ENCODE measurements at regions not wholly inside any gene's neighbourhood (a gene's known extent, or its start where the extent isn't known, plus 50 kb on each side); places are given as distances from the start of the nearest gene placed in this dataset.
A peak's percentile ranks its signal among the peaks of the same experiment; 100 is the strongest.
"Not testable (repeated sequence)": the region's sequence is repeated elsewhere in the genome, so short reads cannot be mapped to it uniquely, and the experiment has no call there.

DNA sequence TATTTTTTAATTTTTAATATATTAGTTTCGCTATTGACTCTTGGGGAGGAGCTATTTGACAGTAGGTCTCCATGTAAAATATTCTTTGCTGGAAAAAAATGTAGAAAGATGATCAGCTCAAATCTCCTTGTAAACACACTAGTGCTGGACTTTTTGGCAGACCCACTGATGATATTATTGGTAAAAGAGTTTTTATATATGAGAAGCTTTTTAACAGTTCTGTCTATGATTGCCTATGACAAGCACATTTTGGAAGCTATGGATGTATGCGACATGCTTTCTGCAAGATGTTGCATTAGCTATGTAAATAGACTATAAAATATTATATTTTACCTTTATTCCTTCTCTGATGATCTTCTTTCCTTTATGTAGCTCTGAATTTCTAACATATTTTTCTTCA is 928.5 kb downstream of the DNAJB9 start:
- no peak for DNase-seq

DNA sequence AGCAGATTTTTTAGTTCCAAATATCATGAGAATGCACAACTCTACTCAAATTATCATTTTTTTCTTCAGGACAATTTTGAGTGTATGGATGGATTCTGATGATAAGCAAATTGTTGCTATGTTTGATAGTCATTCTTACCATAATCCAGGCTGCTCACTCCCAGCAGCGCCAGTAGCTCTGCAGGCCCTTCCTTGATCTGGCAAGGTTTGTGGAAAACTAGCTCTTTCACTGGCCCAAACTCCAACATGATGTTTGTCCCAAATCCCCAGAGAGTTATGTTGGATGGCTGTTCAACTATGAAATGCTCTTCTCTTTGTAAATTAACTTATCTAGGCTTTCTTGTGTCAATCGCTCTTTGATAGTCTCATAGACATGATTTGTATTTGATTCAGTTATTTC is 933.7 kb downstream of the DNAJB9 start:
- no peak for DNase-seq

DNA sequence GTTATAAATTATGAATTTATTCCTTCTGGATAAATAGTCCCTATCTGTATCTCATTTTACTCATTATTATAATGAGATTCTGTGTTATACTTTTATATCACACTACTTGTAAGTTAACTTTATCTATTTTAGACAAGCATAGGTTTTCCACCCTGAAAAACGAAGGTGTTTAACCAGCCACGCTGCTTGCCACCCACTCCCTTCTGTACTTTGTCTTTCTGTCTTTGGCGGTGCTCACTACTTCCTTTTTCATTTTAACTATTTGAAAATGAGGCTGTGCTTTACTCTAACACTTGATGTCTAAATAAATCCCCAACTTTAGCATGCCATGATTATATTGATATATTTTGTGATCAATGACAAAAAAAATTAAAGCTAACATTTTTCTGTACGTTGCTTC is 952.9 kb downstream of the DNAJB9 start:
- no peak for DNase-seq

DNA sequence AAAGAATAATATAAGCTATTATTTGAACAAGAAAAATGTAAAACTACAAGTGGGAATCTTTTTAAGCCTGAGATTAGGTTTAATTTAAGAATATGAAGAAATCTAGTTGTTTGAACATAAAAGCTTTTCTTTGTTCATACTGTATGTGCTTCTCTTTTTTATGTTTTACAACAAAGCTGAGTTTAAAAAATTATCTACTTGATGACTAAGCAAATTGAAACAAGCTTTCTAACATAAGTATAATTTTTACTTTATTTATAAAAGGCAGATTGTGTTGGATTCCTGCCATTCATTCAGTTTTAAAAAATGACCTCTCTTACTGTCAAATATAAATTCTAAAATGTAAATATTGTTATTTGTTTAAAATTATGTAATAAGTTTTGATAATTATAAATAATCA is 958.2 kb downstream of the DNAJB9 start:
- DNase-seq, result no peak

DNA sequence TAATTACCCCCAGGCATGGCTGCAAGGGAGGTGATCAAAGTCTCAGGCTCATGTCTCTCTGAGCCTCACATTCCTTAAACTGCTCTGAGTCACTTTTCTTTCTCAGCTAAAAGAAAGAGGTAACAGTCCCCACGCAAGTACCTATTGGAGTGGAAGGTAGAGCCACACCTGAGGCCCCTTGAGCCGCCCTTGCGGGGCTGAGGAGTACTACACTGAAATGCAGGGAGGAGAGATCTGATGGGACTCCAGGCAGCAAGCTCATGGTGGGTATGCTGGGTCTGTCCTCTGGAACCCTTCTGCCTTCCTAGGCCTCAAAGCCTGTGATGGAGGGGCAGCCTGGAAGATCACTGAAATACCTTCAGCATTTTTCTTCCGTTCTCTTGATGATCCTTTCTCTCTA is 960.0 kb downstream of the DNAJB9 start:
- no peak for DNase-seq

DNA sequence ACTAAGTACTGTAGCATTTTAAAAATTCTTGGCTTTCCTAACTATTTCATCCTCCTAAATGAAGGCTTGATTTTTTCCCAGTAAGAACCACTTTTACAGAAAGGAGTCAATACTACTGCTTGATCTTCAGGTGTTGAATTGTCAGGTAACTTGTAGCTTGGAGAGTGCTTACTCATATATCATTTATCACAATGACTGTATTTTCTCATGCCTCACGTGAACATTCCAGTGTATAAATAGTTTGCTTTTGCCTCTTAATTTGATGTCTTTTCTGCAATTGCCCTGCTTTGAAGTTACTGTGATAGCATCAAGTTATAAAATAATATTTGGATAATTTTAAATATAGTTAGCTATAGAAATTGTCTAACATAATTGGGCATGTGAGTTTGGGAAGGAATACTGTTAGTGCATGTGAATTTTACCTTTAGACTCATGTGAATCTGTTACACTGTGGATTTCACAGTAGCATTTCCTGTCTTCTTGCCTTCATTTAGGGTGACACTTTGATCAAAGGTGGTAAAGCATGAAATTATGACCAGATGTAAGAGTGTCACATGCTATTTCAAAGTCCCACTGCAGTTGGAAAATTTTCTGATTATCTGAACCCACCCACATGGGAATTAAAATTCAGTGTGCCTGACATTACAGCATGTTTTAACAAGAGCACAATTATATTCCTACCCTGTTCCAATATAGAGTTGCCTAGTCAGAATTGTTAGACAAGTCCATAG is 962.8 kb downstream of the DNAJB9 start:
- no peak for DNase-seq

DNA sequence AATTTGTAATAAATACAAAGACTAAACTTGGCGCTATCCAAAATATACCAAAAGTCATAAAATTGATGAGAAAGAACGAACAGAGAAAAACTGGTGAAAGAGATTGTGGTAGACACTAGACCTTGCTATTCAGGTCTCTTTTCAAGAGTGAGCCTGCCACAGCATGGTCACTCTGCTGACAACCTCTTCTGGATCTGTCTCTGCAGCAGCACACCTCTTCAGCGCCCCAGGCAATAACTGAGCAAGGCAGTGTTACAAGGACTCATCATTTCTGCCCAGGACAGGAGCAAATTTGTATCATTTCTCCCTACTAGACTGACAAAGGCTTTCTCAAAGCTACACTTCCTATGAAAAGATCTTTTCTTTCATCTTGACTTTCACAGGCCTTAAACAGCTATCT is 976.0 kb downstream of the DNAJB9 start:
- DNase-seq, result no peak

DNA sequence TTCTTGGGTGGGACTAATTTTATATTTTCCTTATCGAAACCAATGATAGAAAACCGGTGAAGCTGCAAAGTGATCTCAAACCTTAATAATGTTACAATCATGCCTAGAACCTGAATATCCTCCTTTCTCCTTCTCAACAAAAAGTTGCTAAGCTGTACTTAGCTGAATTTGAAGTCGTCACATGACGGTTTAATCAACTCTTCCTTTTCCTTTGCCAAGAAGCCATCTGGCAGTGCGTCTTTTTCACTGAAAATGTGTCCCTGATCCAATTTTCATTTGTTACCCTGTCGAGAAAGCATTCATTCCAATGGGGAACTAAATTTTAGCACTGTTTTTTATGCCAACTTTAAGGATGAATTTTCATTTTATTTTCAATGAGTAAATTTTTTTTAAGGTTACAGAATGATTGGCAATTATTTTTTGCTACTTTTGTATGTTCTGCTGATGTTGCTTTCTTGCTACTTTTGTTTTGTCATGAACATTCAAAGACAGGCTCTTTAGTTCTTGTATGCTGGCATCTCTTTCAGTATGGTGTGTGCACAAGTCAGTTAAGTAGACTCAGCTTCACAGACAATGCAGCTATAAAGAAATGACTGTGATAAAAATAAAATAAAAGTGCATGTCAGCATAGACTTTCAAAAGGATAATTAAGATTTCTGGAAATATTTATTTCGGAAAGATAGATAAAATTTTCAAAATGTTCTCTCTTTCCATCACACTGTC is 980.0 kb downstream of the DNAJB9 start:
- DNase-seq, result no peak

DNA sequence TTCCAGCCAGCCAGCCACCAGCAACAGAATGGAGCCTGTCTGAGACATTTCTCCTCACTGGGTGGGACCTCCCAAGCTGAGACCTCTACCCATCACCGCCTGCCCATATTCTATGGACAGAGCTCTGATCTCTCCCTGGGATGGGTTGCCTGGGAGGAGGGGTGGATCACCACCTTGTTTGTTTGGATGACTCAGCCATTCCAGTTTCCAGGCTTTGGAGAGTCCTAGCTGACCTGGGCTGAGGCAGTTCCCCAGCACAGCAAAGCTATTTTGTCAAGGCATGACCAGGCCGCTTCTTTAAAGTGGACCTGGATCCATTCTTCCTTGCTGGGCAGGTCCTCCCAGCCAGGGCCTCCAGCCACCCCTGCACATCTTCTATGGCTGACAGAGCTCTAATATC is 982.3 kb downstream of the DNAJB9 start:
- DNase-seq, result no peak

DNA sequence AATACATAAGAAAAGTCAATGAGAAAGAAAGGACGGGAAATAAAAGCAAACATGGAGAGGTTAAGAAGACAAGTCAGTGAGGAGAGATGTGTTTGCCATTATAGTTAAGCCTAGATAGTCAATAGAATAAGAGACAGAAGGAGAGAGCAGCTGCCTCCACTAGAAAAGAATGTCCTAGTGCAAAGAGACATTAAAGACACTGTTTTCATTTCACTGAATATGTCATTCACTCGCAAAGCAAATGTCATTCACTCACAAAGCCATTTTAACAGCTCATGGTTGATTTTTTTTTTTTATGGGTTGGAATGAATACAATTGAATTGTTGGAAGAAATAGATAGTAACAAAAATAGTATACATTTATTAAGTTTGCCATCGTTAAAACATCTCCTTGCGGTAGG is 1007.6 kb downstream of the DNAJB9 start:
- no peak for DNase-seq

DNA sequence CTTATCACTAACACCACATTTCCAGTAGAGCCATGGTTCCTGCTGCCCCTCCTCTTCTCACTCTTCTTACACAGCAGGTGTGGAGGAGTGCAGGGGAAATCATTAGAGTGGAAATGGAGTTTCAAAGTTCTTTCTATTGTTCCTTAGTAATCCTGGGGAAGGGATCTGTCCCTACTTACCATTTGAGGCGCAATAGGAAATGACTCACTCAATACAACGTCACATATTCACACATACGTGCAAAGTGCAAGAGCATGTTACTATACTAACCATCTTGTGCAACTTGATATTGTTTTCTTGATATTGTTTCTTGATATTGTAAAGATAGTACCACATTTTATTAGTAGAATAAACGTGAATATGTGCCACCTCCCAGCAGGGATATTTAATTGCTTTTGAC is 1010.2 kb downstream of the DNAJB9 start:
- no peak for DNase-seq

DNA sequence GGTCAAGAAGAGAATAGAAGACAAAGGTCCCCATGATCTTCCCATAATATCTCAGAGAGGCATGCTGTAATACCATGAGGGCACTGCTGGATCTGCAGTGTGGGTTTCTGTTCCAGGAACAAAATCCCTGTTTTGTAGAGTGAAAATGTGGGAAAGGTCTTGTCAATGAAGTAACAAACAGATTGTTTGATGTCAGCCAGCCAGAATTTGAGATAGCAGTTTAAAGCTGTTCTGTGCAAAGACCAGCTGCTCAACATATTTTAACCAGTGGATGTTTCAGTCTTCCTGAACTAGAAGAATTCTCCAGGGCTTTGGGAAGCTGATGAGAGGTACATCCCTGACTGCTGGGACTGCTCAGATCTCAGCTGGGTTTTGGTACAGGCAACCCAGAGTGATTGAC is 1012.5 kb downstream of the DNAJB9 start:
- DNase-seq, result no peak

DNA sequence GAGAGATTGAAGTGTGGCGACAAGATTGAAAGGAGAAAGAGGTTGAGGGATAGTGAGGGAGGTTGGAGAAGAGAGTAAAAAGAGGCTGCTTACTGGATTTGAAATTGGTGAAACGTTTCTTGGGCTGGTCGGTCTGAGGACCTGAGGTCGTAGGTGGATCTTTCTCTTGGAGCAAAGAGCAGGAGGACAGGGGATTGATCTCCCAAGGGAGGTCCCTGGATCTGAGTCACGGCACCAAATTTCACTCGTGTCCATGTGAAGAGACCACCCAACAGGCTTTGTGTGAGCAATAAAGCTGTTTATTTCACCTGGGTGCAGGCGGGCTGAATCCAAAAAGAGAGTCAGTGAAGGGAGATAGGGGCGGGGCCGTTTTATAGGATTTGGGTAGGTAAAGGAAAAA is 1027.3 kb downstream of the DNAJB9 start:
- DNase-seq, result not testable (repeated sequence)

DNA sequence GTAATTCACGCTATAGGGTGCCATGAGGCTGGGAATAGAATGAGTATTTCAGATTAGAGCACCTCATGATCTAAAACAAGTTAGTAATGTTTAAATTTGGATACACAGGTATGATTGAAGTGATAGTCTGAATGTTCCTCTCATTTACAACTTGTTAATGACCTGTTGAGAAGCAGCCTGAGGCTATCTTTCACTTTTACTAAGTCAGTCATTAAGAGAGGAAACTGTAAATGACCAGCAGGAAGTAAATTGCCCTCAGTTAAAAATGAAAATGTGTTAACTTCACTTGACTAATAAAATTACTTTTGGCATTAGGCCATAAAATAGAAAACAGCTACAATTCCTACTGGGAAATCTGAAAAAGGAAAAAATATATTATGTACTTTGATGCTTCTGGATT is 1042.0 kb downstream of the DNAJB9 start:
- peak; percentile 21 for DNase-seq

DNA sequence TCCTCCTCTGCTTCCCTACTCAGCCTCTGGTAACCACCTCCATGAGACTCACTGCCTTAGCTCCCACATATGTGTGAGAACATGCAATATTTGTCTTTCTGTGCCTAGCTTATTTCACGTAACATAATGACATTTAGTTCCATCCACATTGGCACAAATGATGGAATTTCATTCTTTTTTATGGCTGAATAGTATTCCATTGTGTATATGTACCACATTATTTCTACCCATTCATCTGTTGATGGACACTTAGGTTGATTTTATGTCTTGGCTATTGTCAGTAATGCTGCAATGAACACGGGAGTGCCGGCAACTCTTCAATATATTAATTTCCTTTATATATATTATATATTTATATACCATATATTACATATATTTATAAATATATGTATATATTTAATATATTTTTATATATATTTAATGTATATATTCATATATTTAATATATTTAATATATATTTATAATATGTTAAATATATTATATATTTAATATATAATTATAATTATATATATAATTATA is 1046.9 kb downstream of the DNAJB9 start:
- no peak for DNase-seq

DNA sequence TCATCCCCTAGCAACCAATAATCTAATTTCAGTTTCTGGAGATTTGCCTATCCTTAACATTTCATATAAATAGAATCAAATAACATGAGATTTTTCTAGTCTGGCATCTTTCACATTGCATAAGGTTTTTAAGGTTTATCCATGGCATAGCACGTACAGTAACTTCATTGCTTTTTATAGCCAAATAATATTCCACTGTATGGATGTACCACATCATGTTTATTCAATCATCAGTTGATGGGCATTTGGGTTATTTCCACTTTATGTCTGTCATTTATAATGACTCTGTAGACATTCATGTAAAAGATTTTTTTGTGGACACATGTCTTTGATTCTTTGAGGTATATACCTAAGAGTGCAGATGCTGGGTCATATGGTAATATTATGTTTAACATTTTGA is 1052.6 kb downstream of the DNAJB9 start:
- DNase-seq, result no peak

DNA sequence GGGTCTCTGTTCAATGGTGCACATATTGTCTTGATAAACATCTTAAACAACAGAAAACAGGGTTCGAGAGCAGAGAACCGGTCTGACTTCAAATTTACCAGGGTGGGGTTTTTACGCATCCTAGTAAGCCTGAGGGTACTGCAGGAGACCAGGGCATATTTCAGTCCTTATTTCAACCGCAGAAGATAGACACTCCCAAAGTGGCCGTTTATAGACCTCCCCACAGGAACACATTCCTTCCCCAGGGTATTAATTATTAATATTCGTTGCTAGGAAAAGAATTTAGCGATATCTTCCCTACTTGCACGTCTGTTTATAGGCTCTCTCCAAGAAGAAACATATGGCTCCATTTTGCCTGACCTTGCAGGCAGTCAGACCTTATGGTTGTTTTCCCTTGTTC is 1063.2 kb downstream of the DNAJB9 start:
- DNase-seq, result not testable (repeated sequence)

DNA sequence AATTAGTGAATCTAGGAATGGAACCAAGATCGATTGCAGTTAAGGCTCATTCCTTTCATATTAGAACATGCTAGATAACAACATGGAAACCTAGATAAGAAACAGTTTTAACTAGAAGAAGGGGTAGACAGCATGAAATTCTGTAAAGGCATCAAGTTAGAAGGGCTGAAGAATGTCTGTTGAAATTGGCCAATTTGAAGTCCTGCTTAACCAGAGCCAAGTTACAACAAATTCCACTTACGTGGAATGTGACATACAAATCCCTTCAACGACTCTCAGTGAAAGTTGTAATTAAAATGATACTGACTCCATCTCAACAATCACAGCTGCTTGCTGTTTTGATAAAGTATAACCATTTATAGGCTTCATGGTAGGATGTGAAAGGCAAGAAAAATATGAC is 1065.7 kb downstream of the DNAJB9 start:
- no peak for DNase-seq

DNA sequence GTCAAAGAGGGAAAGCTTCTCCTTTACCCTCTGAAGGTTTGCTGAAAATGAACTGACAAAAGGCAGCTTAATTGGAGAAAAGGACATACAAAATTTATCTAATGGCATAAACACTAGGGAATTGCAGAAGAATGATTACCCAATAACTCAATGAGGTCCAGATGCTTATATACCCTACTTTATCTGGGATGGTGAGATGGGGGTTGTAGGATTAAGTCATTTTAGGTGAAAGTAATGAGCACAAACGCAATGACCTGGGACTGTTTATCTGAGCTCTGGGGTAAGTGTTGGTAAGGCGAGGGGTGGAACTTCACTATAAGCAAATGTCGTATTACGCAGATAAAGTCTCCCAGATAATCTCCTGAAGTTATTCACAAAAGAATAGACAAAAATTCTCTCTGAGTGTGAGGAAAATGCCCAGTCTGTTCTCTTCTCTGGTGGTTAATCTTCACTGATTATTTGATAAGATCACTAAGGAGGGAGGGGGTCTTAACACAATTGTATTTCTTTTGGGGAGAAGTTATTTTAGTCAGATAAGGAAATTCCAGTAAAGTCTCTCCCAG is 1067.8 kb downstream of the DNAJB9 start:
- DNase-seq, result no peak

DNA sequence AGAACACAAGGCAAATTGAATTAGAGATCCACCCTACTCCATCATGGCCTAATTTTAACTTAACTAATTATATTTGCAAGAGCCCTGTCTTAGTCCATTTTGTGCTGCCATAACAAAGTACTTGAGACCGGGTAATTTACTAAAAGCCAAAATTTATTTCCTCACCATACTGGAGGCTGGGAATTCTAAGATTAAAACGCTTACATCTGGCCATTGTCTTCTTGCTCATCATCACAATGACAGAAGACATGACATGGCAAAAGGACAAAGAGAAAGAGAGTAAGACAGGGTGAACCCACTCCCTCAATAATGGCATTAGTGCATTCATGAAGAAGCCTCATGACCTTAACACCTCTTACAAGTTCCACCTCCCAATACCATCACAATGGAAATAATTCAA is 1068.6 kb downstream of the DNAJB9 start:
- DNase-seq, result no peak

DNA sequence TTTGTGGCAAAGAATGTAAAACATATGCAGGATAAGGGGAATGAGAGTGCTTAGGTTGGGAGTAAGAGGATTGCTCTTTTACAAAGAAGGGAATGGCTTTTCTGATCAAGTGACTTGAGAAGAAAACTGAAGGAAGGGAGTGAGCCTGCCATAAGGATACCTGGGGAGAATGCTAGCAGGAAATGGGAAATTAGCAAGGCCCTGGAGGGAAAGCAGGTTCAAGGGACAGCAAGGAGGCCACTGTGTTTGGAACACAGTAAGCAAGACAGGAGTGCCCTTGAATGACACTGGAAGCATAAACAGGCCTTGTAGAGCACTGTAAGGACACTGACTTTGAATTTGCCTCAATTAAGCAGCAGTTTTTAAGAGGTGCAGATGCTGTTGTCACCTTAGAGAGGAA is 1069.9 kb downstream of the DNAJB9 start:
- DNase-seq, result no peak

DNA sequence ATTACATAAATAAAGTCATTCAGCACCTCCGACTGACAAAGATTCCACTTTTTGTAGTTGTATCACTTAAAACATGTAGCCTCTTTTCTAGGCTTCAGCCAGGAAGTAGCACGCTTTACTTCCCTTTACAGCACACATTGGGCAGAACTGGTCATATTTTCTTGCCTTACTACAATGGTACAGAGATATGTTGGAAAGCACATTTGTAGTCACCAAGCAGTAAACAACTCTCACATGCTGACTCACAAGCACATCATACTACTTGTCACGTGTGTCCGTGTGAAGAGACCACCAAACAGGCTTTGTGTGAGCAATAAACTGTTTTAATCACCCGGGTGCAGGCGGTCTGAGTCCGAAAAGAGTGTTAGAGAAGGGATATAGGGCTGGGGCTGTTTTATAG is 1071.8 kb downstream of the DNAJB9 start:
- no peak for DNase-seq

DNA sequence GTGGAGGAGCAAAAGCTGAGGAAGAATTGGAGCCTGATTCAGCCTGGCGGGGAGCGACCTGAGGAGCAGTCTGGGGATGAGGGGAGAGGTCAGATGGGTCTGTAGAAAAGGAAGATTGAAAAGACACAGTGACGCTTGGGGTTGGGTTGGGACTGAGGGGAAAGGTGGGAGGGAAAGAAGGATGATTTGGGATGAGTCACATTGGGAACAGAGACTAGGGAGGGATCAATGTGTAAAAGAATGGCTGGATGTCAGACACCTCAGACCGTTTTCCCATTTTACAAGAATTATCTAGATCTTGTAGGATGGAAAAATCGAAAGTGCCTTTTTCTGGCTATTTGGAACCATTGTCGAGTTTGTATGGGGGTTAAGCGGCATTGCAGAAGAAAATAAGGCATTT is 1076.5 kb downstream of the DNAJB9 start:
- DNase-seq, result no peak

DNA sequence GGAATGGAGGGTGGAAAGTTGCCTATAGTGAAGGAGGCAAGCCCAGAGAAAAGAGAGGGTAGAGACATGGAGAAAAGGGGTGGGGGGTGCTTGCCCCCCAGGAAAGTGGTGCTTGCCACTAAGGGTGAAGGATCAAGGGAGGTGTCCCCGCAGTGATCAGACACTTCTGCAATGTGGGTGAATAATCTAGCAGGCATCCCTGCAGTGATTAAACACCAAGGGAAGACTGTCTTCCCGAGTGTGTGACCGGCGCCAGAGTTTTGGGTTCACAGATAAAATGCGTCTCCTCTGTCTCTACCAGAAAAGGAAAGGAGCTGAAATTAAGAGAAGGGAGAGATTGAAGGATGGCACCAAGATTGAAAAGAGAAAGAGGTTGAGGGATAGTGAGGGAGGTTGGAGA is 1076.9 kb downstream of the DNAJB9 start:
- not testable (repeated sequence) for DNase-seq

Measured in NCI-H146 (cell line).